AG04449 (cell line): ENCODE measurements at regions not wholly inside any gene's neighbourhood (a gene's known extent, or its start where the extent isn't known, plus 50 kb on each side); places are given as distances from the start of the nearest gene placed in this dataset.

Source experiments
- CTCF ChIA-PET: fragments of 350-600 bp; formaldehyde crosslinking; extraction: SDS; loops from one replicate; lab custom pipeline; 2021; ENCODE audit warnings: antibody characterized with exemption; lab: Yijun Ruan, JAX
- POLR2A ChIA-PET: fragments of 400-600, 350-600 bp; formaldehyde crosslinking; extraction: SDS; loops from one replicate; lab custom pipeline; 2020; ENCODE audit warnings: antibody characterized with exemption, inconsistent platforms; lab: Yijun Ruan, JAX
- DNase-seq: peaks from one replicate; pipeline ENCODE4 v3.0.0-alpha.2; 2010; ENCODE audit warnings: low read depth, low spot score
- H3K4me3 ChIP-seq: 2 replicates; pipeline ENCODE4 v1.5.1; 2011; ENCODE audit warnings: low read depth, mild to moderate bottlenecking, control low read depth, low read length
- CTCF ChIP-seq: IDR thresholded peaks from one replicate; pipeline ENCODE4 v1.5.1; 2011; ENCODE audit warnings: mild to moderate bottlenecking, moderate library complexity, low read length, control low read depth, inconsistent platforms; ENCODE audit not compliant: insufficient read depth; ENCODE audit errors: missing control alignments

GRCh38 chr4:67198727-67199126, 346.6 kb downstream of the CENPC start:
- no peak for DNase-seq
- TF ChIP-seq CTCF = no peak
- CTCF ChIA-PET = no interaction called here
- POLR2A ChIA-PET = no interaction called here
- no peak overlapping the region for H3K4me3 ChIP-seq

GRCh38 chr4:67167849-67168248, 377.5 kb downstream of the CENPC start:
- H3K4me3 ChIP-seq = no peak overlapping the region
- no peak for DNase-seq
- ChIA-PET CTCF (no interaction called here), POLR2A (no interaction called here)
- TF ChIP-seq CTCF = no peak

GRCh38 chr4:67162690-67163089, 382.6 kb downstream of the CENPC start:
- DNase-seq = no peak
- ChIA-PET CTCF (no interaction called here), POLR2A (no interaction called here)
- no peak overlapping the region for H3K4me3 ChIP-seq
- TF ChIP-seq CTCF = no peak

GRCh38 chr4:67161311-67161710, 384.0 kb downstream of the CENPC start:
- CTCF ChIA-PET = no interaction called here
- no peak for DNase-seq
- TF ChIP-seq CTCF = no peak
- no peak overlapping the region for H3K4me3 ChIP-seq
- POLR2A ChIA-PET = no interaction called here

- no peak overlapping the region for H3K4me3 ChIP-seq
- CTCF ChIA-PET = no interaction called here
- POLR2A ChIA-PET = no interaction called here
- no peak for TF ChIP-seq CTCF
- DNase-seq = no peak
Observed at GRCh38 chr4:67160394-67160793, 384.9 kb downstream of the CENPC start.

GRCh38 chr4:67158666-67159065, 386.6 kb downstream of the CENPC start:
- CTCF ChIA-PET = no interaction called here
- no peak overlapping the region for H3K4me3 ChIP-seq
- TF ChIP-seq CTCF = no peak
- DNase-seq = no peak
- POLR2A ChIA-PET = no interaction called here

GRCh38 chr4:67152976-67153375, 392.3 kb downstream of the CENPC start:
- ChIA-PET CTCF (interaction anchor here (1.3 kb wide), 1 partner anchor 12 kb away, joined by 3 read pairs; no protein-coding TSS in a partner anchor), POLR2A (no interaction called here)
- no peak for DNase-seq
- no peak for TF ChIP-seq CTCF
- no peak overlapping the region for H3K4me3 ChIP-seq
